ENCODE measurements at regions not wholly inside any gene's neighbourhood (a gene's known extent, or its start where the extent isn't known, plus 50 kb on each side); places are given as distances from the start of the nearest gene placed in this dataset.

DNA sequence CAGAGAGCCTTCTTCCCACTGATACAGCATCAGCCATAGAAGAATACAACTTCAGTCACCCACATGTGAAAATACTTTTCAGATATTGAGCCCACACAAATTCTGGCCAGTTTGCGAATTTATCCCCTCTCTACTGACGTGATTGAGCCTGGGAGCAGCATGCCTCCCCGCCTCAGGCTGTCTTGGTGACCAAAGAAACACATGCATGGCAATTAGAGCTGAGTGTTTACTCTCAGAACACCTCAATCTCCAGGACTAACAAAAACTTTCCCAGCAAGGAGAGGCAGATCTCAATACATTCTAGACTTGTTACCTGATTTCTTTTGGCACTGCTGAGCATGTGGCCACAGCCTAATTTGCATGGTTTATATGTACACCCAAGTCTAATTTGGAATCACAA, 122.5 kb downstream of the TMEM26 start:
- no peak for TF ChIP-seq CTCF (conservative IDR thresholded peaks at IDR 0.05; ENCODE audit: low read depth, low read length)
- no peak for DNase-seq (ENCODE audit: low read depth)
- H3K4me3 ChIP-seq (ENCODE audit: low read depth, low read length), result no peak overlapping the region

GRCh38 chr10:61329854-61330253, 123.3 kb downstream of the TMEM26 start:
- H3K4me3 ChIP-seq (ENCODE audit: low read depth, low read length), result no peak overlapping the region
- DNase-seq (ENCODE audit: low read depth), result no peak
- TF ChIP-seq CTCF (conservative IDR thresholded peaks at IDR 0.05; ENCODE audit: low read depth, low read length), result no peak

DNA sequence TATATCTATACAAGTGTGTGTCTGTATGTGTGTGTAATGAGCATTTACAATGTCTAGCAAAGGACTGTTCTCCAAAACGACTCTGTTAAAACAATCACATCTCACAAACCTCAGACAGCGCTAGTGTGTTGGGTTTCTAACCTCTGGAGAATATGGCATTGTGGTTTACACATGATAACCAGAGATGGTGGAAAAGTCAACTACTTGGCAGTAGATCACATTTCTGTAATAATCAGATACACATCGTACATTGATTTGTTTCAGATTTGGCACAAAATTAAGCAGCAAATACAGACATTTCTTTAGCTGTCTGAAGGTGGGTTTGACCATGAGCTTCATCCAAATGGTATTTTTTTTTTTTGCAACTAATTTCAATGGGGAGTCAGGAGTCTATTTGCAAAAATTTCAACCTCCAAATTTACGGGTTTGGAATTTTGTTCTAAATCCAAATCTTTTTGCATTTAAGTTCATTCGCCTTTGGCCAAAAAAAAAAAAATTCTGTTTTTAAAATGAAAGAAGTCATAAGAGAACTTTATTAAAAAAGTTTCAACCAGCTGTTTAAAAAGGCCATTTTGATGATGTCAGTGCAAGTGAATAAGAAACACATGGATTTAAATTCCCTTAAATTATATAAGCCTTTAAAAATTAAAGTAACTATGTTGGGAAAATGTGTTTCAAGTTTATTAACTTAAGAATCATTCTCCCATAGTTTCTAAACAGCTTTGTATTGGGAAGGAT, 127.8 kb downstream of the TMEM26 start:
- DNase-seq (ENCODE audit: low read depth), result no peak
- H3K4me3 ChIP-seq (ENCODE audit: low read depth, low read length), result no peak overlapping the region
- TF ChIP-seq CTCF (conservative IDR thresholded peaks at IDR 0.05; ENCODE audit: low read depth, low read length), result no peak

DNA sequence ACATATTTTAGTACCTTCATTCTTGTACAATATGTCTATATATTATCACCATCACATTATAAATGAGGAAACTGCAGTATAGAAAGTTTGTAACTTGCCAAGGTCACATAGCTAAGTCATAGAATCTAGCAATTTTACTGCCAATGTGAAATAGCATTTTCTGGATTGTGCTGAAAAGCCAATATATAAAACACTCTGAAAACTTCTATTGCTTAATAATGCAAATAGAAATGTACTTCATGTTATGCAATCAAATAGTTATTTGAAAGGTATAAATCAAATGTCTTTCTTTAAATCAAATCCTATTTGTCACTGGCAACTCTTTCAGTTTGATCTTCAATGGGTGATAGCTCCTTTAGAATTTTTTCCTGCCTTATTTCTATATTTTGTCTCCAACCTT, 129.5 kb downstream of the TMEM26 start:
- no peak for TF ChIP-seq CTCF (conservative IDR thresholded peaks at IDR 0.05; ENCODE audit: low read depth, low read length)
- H3K4me3 ChIP-seq (ENCODE audit: low read depth, low read length), result no peak overlapping the region
- DNase-seq (ENCODE audit: low read depth), result no peak

DNA sequence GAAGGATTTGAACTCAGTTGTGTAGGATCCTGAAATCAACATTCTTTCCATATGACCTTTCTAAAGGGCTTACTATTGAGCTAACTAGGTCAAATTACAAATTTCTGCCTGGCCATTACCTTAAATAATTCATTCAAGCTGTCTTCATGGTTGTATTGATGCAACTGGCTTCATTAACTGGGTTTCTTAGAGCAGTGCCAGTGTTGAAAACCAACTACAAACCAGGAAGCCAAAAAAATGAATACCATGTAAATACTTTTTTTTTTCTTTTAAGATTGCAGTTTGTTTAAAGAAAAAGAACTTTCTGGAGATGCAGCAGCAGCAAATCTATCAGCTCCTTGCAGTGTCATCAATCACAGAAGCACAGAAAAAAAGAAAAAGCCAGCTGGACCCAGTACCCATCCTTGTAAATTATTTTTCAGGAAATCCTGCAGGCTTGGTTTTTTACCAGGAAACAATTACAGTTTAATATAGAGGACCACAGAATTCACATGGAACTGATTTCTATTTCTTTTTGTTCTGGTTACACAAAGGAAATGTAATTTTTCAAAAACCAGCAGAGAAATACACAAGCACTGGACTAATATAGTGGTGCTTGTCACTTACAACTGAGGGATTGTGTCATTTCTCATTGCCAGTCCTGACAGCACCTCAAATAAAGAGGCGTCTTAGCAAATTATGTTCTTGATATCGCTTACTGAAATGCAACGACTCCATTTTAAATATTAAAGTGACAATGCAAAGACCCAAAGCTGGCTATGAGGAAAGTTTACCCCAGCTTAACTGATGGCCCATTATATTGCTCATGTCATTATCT, 131.9 kb downstream of the TMEM26 start:
- DNase-seq (ENCODE audit: low read depth), result no peak
- no peak overlapping the region for H3K4me3 ChIP-seq (ENCODE audit: low read depth, low read length)
- no peak for TF ChIP-seq CTCF (conservative IDR thresholded peaks at IDR 0.05; ENCODE audit: low read depth, low read length)

DNA sequence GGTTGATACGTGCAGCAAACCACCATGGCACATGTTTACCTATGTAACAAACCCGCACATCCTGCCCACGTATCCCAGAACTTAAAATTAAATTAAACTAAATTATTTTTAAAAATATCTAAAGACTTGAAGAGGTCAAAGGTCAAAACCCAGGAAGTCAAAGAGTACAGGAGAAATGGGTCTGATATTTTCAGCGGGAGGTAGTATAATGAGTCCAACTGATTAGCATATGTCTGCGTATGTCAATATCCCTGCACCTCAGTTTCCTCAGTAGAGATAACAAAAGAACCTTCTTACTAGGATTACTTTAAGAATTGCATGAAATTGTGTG, 133.0 kb downstream of the TMEM26 start:
- DNase-seq (ENCODE audit: low read depth), result no peak
- no peak for TF ChIP-seq CTCF (conservative IDR thresholded peaks at IDR 0.05; ENCODE audit: low read depth, low read length)
- no peak overlapping the region for H3K4me3 ChIP-seq (ENCODE audit: low read depth, low read length)
